ENCODE measurements at regions not wholly inside any gene's neighbourhood (a gene's known extent, or its start where the extent isn't known, plus 50 kb on each side); places are given as distances from the start of the nearest gene placed in this dataset.

DNA sequence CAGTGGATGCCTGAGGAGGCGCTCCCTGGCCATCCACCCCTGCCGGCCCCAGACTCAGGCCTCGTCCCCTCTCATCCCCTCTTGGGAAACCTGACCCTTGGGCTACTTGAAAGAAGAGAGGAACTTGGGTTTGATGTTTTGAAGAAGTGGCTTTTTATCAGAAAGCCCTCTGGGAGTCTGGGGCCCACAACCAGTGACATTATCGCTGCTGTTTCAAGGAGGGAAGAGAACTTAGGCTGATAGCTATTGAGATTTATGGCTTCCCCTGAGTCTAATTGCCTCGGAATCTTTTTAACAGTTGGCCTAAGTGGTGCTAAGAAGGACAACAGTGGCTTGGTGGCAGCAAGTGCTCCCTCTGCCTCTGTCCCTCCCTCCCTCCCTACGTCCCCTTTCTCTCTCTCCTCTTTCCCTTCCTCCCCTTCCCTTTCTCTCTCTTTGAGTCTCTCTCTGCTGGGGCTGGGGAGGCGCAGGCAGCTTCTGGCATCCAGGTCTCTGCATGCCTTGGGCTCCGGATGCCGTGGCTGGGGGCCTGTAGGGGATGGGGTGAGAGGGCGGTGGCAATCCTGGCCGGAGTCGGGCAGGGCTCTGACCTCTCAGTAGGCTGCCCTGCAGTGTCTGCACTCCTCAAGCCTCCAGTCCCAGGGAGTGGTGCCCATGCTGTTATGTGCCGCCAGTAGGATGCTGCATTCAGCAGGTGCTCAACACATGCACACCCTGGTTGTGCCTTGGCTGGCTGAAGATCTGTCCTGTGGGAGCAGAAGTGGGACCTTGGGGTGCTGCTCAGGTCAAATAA, 49.6 kb upstream of the RXRA start:
- H3K79me1 ChIP-seq (ENCODE audit: low read depth in 1 of 2, low read length in 2 of 2), result no peaks in the 10 kb centered on the region
- H4K8ac ChIP-seq (ENCODE audit: low read depth in 2 of 2, low read length in 2 of 2), result no peak overlapping the region
- H2BK15ac ChIP-seq (ENCODE audit: low read depth, low read length), result no peak overlapping the region
- in situ Hi-C loops (cut with MboI; ENCODE audit: low sequenced_read_pairs), result no loop called here
- no peak overlapping the region for H3K4ac ChIP-seq (ENCODE audit: low read depth, low read length)
- no peak overlapping the region for H2BK20ac ChIP-seq (ENCODE audit: low read depth, low read length)
- no peaks in the 10 kb centered on the region for H4K20me1 ChIP-seq (ENCODE audit: insufficient read depth, low read length)
- dilution Hi-C loops (cut with HindIII; ENCODE audit: low sequenced_read_pairs, unreplicated experiment), result no loop called here
- H3K14ac ChIP-seq (replicated peaks; ENCODE audit: low read depth, low read length), result no peak overlapping the region
- ChIA-PET CTCF (no interaction called here), POLR2A (ENCODE audit: unreplicated experiment) (no interaction called here)
- no peak overlapping the region for H4K5ac ChIP-seq (ENCODE audit: low read depth, low read length)
- no peak overlapping the region for H2BK5ac ChIP-seq (ENCODE audit: low read depth, low read length, poor library complexity, severe bottlenecking)
- H4K91ac ChIP-seq (ENCODE audit: insufficient read depth, low read depth, low read length), result no peak overlapping the region
- peaks cover 54% of the 10 kb centered on the region for H3K27me3 ChIP-seq (ENCODE audit: control insufficient read depth, insufficient read depth, low read length)
- H3K56ac ChIP-seq (ENCODE audit: extremely low read depth, insufficient read depth, low read length), result no peak overlapping the region
- TF ChIP-seq, protein P1, sequence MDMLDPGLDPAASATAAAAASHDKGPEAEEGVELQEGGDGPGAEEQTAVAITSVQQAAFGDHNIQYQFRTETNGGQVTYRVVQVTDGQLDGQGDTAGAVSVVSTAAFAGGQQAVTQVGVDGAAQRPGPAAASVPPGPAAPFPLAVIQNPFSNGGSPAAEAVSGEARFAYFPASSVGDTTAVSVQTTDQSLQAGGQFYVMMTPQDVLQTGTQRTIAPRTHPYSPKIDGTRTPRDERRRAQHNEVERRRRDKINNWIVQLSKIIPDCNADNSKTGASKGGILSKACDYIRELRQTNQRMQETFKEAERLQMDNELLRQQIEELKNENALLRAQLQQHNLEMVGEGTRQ (IDR thresholded peaks at IDR 0.05; ENCODE audit: low read depth, low read length), result no peak
- no peak for TF ChIP-seq CEBPB (IDR thresholded peaks at IDR 0.05; ENCODE audit: low read depth, low read length)
- no peak for TF ChIP-seq POLR2A (IDR thresholded peaks at IDR 0.05; ENCODE audit: low read depth, low read length)
- TF ChIP-seq BHLHE40 (IDR thresholded peaks at IDR 0.05; ENCODE audit: low read depth, low read length), result no peak
- TF ChIP-seq RFX5 (IDR thresholded peaks at IDR 0.05; ENCODE audit: low read depth, low read length), result no peak
- no peak for TF ChIP-seq MXI1 (IDR thresholded peaks at IDR 0.05; ENCODE audit: borderline replicate concordance, low read depth, low read length)
- TF ChIP-seq RCOR1 (IDR thresholded peaks at IDR 0.05; ENCODE audit: insufficient replicate concordance, low read length), result no peak
- TF ChIP-seq CHD1 (IDR thresholded peaks at IDR 0.05; ENCODE audit: low read depth, low read length), result no peak
- TF ChIP-seq MAFK (IDR thresholded peaks at IDR 0.05; ENCODE audit: low read depth, low read length), result no peak
- no peak for TF ChIP-seq MAZ (IDR thresholded peaks at IDR 0.05; ENCODE audit: borderline replicate concordance, low read depth, low read length)
- no peak overlapping the region for H3K9ac ChIP-seq (ENCODE audit: low read depth, low read length)
- H3K9me1 ChIP-seq (ENCODE audit: insufficient read depth, low read length), result no peaks in the 10 kb centered on the region
- no peak overlapping the region for H3K4me2 ChIP-seq (ENCODE audit: low read depth, low read length)
- no peaks in the 10 kb centered on the region for H3K4me1 ChIP-seq (ENCODE audit: control insufficient read depth, insufficient read depth, low read length)
- H3K36me3 ChIP-seq (ENCODE audit: control insufficient read depth, insufficient read depth, low read length), result no peaks in the 10 kb centered on the region
- no peak overlapping the region for H3K4me3 ChIP-seq (ENCODE audit: insufficient read depth, low read depth, low read length)
- H3K18ac ChIP-seq (ENCODE audit: low read depth, low read length), result no peak overlapping the region
- DNase-seq (no peak), ATAC-seq (ENCODE audit: low read depth) (no peak)
- H2AK5ac ChIP-seq (ENCODE audit: low read depth, low read length), result no peak overlapping the region
- WGBS, 2 experiments (ENCODE audit: extremely low coverage in 2 of 2, insufficient read length in 1 of 2), result 83% methylated on average over 1 of the region's 13 CpGs; no CpG with 5 or more reads in 1 of the 2 experiments
- H2AFZ ChIP-seq (replicated peaks; ENCODE audit: low read length, poor library complexity), result no peak overlapping the region
- H2AK9ac ChIP-seq (replicated peaks; ENCODE audit: low read depth, low read length, poor library complexity), result no peak overlapping the region
- intact Hi-C loops (cut with micrococcal nuclease), result no loop called here
- peaks cover 7% of the 10 kb centered on the region for H3K9me3 ChIP-seq (ENCODE audit: control insufficient read depth, insufficient read depth, low read length)
- H3K27ac ChIP-seq (ENCODE audit: insufficient read depth, low read length), result no peak overlapping the region
- no peak overlapping the region for H2BK120ac ChIP-seq (ENCODE audit: low read depth, low read length)
- no peak overlapping the region for H3K23ac ChIP-seq (ENCODE audit: low read depth, low read length)
- BruUV-seq (replicated peaks), result no TSS peak
